ENCODE measurements at regions not wholly inside any gene's neighbourhood (a gene's known extent, or its start where the extent isn't known, plus 50 kb on each side); places are given as distances from the start of the nearest gene placed in this dataset.

DNA sequence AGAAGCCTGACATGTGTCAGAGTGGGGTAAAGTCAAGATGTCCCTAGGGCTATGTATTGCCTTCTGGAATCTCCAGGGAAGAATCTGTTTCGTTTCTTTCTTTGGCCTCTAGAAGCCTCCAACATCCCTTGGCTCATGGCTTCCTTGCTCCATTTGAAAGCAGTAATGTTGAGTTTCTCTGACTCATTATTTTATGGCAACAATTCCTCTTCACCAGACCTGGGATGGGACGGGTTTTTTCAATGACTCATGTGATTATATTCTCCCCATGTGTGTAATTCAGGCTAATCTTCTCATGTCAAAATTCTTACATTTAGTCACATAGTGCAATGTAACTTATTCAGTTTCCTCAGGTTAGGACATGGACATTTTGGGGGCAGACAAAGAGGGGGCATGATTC lies 1038.6 kb downstream of the CBLN2 start:
- Histone ChIP-seq H3K36me3 (ENCODE audit: control insufficient read depth in 1 of 2, insufficient read depth in 2 of 2, low read length in 2 of 2) (no peaks in the 10 kb centered on the region), H3K4me2 (ENCODE audit: low read length) (no peak overlapping the region), H4K20me1 (ENCODE audit: insufficient read depth) (no peaks in the 10 kb centered on the region), H3K9me2 (ENCODE audit: insufficient read depth) (no peaks in the 10 kb centered on the region), H3K79me2 (ENCODE audit: insufficient read depth, low read length) (no peaks in the 10 kb centered on the region), H3K9ac (ENCODE audit: low read length) (no peak overlapping the region), H2AFZ (ENCODE audit: low read depth, low read length, poor library complexity, severe bottlenecking) (no peak overlapping the region), H3K4me3 (replicated peaks in 1 of 2; ENCODE audit: low read depth in 1 of 2, low read length in 2 of 2) (no peak overlapping the region), H3K4me1 (ENCODE audit: control insufficient read depth in 1 of 2, insufficient read depth in 2 of 2, low read length in 2 of 2) (no peaks in the 10 kb centered on the region), H3K9me3 (ENCODE audit: control insufficient read depth in 1 of 2, insufficient read depth in 1 of 2, low read depth in 1 of 2, low read length in 2 of 2) (peaks cover 4 to 5% of the 10 kb centered on the region in 2 experiments; a peak in 2 of 4 replicates), H3K27me3 (ENCODE audit: insufficient read depth, low read length) (no peaks in the 10 kb centered on the region), H3K27ac (ENCODE audit: low read depth, low read length) (no peak overlapping the region)
- RAD21 ChIA-PET (ENCODE audit: low non-redundant PET in 1 of 2, low total read pairs in 2 of 2, uncharacterized antibody in 2 of 2, unreplicated experiment in 2 of 2): no interaction called here
- TF ChIP-seq POLR2AphosphoS5 (IDR thresholded peaks at IDR 0.05; ENCODE audit: low read depth, low read length): no peak
- TF ChIP-seq EZH2 (IDR thresholded peaks at IDR 0.05): no peak
- no peak for TF ChIP-seq RAD21 (IDR thresholded peaks at IDR 0.05; ENCODE audit: low read depth)
- TF ChIP-seq CBX3 (IDR thresholded peaks at IDR 0.05; ENCODE audit: low read depth): no peak
- TF ChIP-seq FOSL1 (IDR thresholded peaks at IDR 0.05; ENCODE audit: low read depth): no peak
- no peak for TF ChIP-seq JUND (IDR thresholded peaks at IDR 0.05)
- no peak for TF ChIP-seq POLR2A (IDR thresholded peaks at IDR 0.05; ENCODE audit: borderline replicate concordance, extremely low read depth, insufficient read depth, insufficient read length)
- TF ChIP-seq CEBPB (IDR thresholded peaks at IDR 0.05; ENCODE audit: low read depth): no peak
- TF ChIP-seq, protein P1, sequence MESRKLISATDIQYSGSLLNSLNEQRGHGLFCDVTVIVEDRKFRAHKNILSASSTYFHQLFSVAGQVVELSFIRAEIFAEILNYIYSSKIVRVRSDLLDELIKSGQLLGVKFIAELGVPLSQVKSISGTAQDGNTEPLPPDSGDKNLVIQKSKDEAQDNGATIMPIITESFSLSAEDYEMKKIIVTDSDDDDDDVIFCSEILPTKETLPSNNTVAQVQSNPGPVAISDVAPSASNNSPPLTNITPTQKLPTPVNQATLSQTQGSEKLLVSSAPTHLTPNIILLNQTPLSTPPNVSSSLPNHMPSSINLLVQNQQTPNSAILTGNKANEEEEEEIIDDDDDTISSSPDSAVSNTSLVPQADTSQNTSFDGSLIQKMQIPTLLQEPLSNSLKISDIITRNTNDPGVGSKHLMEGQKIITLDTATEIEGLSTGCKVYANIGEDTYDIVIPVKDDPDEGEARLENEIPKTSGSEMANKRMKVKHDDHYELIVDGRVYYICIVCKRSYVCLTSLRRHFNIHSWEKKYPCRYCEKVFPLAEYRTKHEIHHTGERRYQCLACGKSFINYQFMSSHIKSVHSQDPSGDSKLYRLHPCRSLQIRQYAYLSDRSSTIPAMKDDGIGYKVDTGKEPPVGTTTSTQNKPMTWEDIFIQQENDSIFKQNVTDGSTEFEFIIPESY (IDR thresholded peaks at IDR 0.05; ENCODE audit: extremely low read depth, insufficient replicate concordance, low read length): no peak
- TF ChIP-seq SIN3A (IDR thresholded peaks at IDR 0.05; ENCODE audit: low read depth): no peak
- TF ChIP-seq YY1 (IDR thresholded peaks at IDR 0.05; ENCODE audit: extremely low read depth, insufficient replicate concordance, low read depth, low read length): no peak
- TF ChIP-seq, protein P2, sequence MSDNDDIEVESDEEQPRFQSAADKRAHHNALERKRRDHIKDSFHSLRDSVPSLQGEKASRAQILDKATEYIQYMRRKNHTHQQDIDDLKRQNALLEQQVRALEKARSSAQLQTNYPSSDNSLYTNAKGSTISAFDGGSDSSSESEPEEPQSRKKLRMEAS (IDR thresholded peaks at IDR 0.05): no peak
- no peak for TF ChIP-seq SP1 (IDR thresholded peaks at IDR 0.05; ENCODE audit: low read depth)
- TF ChIP-seq, protein P3, sequence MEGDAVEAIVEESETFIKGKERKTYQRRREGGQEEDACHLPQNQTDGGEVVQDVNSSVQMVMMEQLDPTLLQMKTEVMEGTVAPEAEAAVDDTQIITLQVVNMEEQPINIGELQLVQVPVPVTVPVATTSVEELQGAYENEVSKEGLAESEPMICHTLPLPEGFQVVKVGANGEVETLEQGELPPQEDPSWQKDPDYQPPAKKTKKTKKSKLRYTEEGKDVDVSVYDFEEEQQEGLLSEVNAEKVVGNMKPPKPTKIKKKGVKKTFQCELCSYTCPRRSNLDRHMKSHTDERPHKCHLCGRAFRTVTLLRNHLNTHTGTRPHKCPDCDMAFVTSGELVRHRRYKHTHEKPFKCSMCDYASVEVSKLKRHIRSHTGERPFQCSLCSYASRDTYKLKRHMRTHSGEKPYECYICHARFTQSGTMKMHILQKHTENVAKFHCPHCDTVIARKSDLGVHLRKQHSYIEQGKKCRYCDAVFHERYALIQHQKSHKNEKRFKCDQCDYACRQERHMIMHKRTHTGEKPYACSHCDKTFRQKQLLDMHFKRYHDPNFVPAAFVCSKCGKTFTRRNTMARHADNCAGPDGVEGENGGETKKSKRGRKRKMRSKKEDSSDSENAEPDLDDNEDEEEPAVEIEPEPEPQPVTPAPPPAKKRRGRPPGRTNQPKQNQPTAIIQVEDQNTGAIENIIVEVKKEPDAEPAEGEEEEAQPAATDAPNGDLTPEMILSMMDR (IDR thresholded peaks at IDR 0.05 in 2 of 3, conservative IDR thresholded peaks at IDR 0.05 in 1 of 3; ENCODE audit: borderline replicate concordance in 1 of 3, insufficient read depth in 1 of 3, low read depth in 2 of 3, low read length in 2 of 3): no peak
- TF ChIP-seq ZFX (IDR thresholded peaks at IDR 0.05): no peak
- CTCF ChIA-PET: no interaction called here
- ATAC-seq: no peak
- no TSS peak for BruUV-seq (replicated peaks)
- intact Hi-C loops (cut with micrococcal nuclease): no loop called here
- POLR2A ChIA-PET: no interaction called here
- DNase-seq (ENCODE audit: low read depth, low spot score): no peak

Data from HCT116 (cell line).